ENCODE measurements at regions not wholly inside any gene's neighbourhood (a gene's known extent, or its start where the extent isn't known, plus 50 kb on each side); places are given as distances from the start of the nearest gene placed in this dataset.

DNA sequence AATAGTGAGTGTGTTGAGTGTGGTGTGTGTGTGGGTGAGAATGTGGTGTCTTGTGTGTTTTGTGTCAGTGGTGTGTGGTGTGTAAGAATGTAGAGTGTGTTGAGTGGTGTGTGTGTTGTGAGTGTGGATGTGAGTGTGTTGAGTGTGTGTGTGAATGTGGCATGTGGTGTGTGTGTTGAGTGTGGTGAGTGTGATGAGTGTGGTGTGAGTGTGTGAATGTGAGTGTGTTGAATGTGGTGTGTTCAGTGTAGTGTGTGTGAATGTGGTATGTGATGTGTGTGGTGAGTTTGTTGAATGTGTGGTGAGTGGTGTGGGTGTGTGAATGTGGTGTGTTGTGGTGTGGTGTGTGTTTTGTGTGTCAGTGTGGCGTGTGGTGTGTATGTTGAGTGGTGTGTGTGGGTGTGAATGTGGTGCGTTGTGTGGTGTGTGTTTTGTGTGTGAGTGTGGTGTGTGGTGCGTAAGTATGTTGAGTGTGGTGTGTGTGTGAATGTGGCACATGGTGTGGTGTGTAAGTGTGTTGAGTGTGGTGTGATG lies 60.8 kb upstream of the SORCS2 start:
- ChIA-PET POLR2A (no interaction called here), CTCF (no interaction called here)
- H3K4me3 ChIP-seq (ENCODE audit: control extremely low read depth in 1 of 5, extremely low read depth in 1 of 5, insufficient read depth in 1 of 5, low read depth in 2 of 5, low read length in 4 of 5): no peak overlapping the region
- H3K9me3 ChIP-seq (ENCODE audit: control extremely low read depth in 1 of 3, control insufficient read depth in 2 of 3, insufficient read depth in 1 of 3, low read length in 2 of 3): peaks cover 0 to 19% (median 0%) of the 10 kb centered on the region in 3 donors
- no peaks in the 10 kb centered on the region for H3K27me3 ChIP-seq (replicated peaks in 1 of 4; ENCODE audit: control extremely low read depth in 1 of 4, control insufficient read depth in 3 of 4, insufficient read depth in 4 of 4, low read length in 3 of 4)
- peaks cover 6% of the 10 kb centered on the region for H3K27me3 Mint-ChIP-seq
- no peaks in the 10 kb centered on the region for H3K4me1 Mint-ChIP-seq
- intact Hi-C loops (cut with micrococcal nuclease): no loop called here
- H3K27ac Mint-ChIP-seq: no peak overlapping the region
- DNase-seq (no peak), ATAC-seq (ENCODE audit: low read depth) (no peak)
- H4K20me1 ChIP-seq (ENCODE audit: control insufficient read depth, insufficient read depth, low read length, poor library complexity, severe bottlenecking): no peaks in the 10 kb centered on the region
- no peaks in the 10 kb centered on the region for H3K9me3 Mint-ChIP-seq (ENCODE audit: insufficient read depth)
- H3K27ac ChIP-seq (ENCODE audit: low read length in 2 of 2): no peak overlapping the region
- no peaks in the 10 kb centered on the region for H3K4me1 ChIP-seq (ENCODE audit: control insufficient read depth in 2 of 2, insufficient read depth in 2 of 2, low read length in 2 of 2)
- no peaks in the 10 kb centered on the region for H3K79me2 ChIP-seq (ENCODE audit: control insufficient read depth, insufficient read depth, low read length)
- H2AFZ ChIP-seq (ENCODE audit: insufficient read depth, low read depth, low read length, poor library complexity, severe bottlenecking): no peak overlapping the region
- no peak overlapping the region for H3K4me2 ChIP-seq (replicated peaks; ENCODE audit: low read depth, low read length, poor library complexity, severe bottlenecking)
- no peaks in the 10 kb centered on the region for H3K36me3 ChIP-seq (replicated peaks in 1 of 2; ENCODE audit: control extremely low read depth in 1 of 2, control insufficient read depth in 1 of 2, extremely low read depth in 1 of 2, insufficient read depth in 2 of 2, low read length in 1 of 2)
- TF ChIP-seq, protein P1, sequence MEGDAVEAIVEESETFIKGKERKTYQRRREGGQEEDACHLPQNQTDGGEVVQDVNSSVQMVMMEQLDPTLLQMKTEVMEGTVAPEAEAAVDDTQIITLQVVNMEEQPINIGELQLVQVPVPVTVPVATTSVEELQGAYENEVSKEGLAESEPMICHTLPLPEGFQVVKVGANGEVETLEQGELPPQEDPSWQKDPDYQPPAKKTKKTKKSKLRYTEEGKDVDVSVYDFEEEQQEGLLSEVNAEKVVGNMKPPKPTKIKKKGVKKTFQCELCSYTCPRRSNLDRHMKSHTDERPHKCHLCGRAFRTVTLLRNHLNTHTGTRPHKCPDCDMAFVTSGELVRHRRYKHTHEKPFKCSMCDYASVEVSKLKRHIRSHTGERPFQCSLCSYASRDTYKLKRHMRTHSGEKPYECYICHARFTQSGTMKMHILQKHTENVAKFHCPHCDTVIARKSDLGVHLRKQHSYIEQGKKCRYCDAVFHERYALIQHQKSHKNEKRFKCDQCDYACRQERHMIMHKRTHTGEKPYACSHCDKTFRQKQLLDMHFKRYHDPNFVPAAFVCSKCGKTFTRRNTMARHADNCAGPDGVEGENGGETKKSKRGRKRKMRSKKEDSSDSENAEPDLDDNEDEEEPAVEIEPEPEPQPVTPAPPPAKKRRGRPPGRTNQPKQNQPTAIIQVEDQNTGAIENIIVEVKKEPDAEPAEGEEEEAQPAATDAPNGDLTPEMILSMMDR (IDR thresholded peaks at IDR 0.05): no peak
- no peak for TF ChIP-seq EZH2 (IDR thresholded peaks at IDR 0.05; ENCODE audit: borderline replicate concordance, insufficient read depth, low read depth, low read length, poor library complexity, severe bottlenecking)
- no peak overlapping the region for H3K4me3 Mint-ChIP-seq
- H3K9ac ChIP-seq (ENCODE audit: low read length): no peak overlapping the region
- WGBS (ENCODE audit: insufficient coverage): 67% methylated on average over 3 of the region's 3 CpGs

DNA sequence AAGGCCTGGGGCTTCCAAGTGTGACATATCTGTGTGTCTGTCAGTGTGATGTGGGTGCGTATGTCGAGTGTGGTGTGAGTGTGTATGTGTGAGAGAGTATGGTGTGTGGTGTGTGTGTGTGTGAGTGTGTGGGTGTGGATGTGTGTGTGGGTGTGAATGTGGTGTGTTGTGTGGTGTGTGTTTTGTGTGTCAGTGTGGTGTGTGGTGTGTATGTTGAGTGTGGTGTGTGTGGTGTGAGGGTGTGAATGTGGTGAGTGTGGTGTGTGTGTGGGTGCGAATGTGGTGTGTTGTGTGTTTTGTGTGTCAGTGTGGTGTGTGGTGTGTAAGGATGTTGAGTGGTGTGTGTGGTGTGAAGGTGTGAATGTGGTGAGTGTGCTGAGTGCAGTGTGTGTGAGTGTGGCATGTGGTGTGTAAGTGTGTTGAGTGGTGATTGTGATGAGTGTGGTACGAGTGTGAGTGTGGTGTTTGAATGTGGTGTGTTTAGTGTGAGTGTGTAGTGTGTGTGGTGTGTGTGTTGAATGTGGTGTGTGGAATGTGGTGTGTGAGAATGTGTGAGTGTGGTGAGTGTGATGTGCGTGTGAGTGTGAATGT lies 61.6 kb upstream of the SORCS2 start:
- no peaks in the 10 kb centered on the region for H3K9me3 Mint-ChIP-seq (ENCODE audit: insufficient read depth)
- CTCF ChIA-PET: interaction anchor here (0.5 kb wide), 1 partner anchor 671 kb away, joined by 3 read pairs; no protein-coding TSS in a partner anchor

More for the DNA sequence above, 61.6 kb upstream of the SORCS2 start:
- DNase-seq (no peak), ATAC-seq (ENCODE audit: low read depth) (no peak)
- peaks cover 0 to 19% (median 0%) of the 10 kb centered on the region in 3 donors for H3K9me3 ChIP-seq (ENCODE audit: control extremely low read depth in 1 of 3, control insufficient read depth in 2 of 3, insufficient read depth in 1 of 3, low read length in 2 of 3)
- H3K27ac Mint-ChIP-seq: no peak overlapping the region
- intact Hi-C loops (cut with micrococcal nuclease): no loop called here
- no peak overlapping the region for H2AFZ ChIP-seq (ENCODE audit: insufficient read depth, low read depth, low read length, poor library complexity, severe bottlenecking)
- no peak overlapping the region for H3K27ac ChIP-seq (ENCODE audit: low read length in 2 of 2)
- H3K27me3 Mint-ChIP-seq: peaks cover 6% of the 10 kb centered on the region
- no peak overlapping the region for H3K4me3 Mint-ChIP-seq
- no peaks in the 10 kb centered on the region for H3K36me3 ChIP-seq (replicated peaks in 1 of 2; ENCODE audit: control extremely low read depth in 1 of 2, control insufficient read depth in 1 of 2, extremely low read depth in 1 of 2, insufficient read depth in 2 of 2, low read length in 1 of 2)
- H3K4me3 ChIP-seq (ENCODE audit: control extremely low read depth in 1 of 5, extremely low read depth in 1 of 5, insufficient read depth in 1 of 5, low read depth in 2 of 5, low read length in 4 of 5): no peak overlapping the region
- H3K4me1 Mint-ChIP-seq: no peaks in the 10 kb centered on the region
- 91% methylated on average over 5 of the region's 5 CpGs for WGBS (ENCODE audit: insufficient coverage)
- no peaks in the 10 kb centered on the region for H3K27me3 ChIP-seq (replicated peaks in 1 of 4; ENCODE audit: control extremely low read depth in 1 of 4, control insufficient read depth in 3 of 4, insufficient read depth in 4 of 4, low read length in 3 of 4)
- H3K9ac ChIP-seq (ENCODE audit: low read length): no peak overlapping the region
- POLR2A ChIA-PET: no interaction called here
- H3K79me2 ChIP-seq (ENCODE audit: control insufficient read depth, insufficient read depth, low read length): no peaks in the 10 kb centered on the region
- TF ChIP-seq EZH2 (IDR thresholded peaks at IDR 0.05; ENCODE audit: borderline replicate concordance, insufficient read depth, low read depth, low read length, poor library complexity, severe bottlenecking): no peak
- TF ChIP-seq, protein P1 (IDR thresholded peaks at IDR 0.05): no peak
- no peaks in the 10 kb centered on the region for H3K4me1 ChIP-seq (ENCODE audit: control insufficient read depth in 2 of 2, insufficient read depth in 2 of 2, low read length in 2 of 2)
- no peaks in the 10 kb centered on the region for H4K20me1 ChIP-seq (ENCODE audit: control insufficient read depth, insufficient read depth, low read length, poor library complexity, severe bottlenecking)
- no peak overlapping the region for H3K4me2 ChIP-seq (replicated peaks; ENCODE audit: low read depth, low read length, poor library complexity, severe bottlenecking)
